ENCODE measurements at regions not wholly inside any gene's neighbourhood (a gene's known extent, or its start where the extent isn't known, plus 50 kb on each side); places are given as distances from the start of the nearest gene placed in this dataset.

DNA sequence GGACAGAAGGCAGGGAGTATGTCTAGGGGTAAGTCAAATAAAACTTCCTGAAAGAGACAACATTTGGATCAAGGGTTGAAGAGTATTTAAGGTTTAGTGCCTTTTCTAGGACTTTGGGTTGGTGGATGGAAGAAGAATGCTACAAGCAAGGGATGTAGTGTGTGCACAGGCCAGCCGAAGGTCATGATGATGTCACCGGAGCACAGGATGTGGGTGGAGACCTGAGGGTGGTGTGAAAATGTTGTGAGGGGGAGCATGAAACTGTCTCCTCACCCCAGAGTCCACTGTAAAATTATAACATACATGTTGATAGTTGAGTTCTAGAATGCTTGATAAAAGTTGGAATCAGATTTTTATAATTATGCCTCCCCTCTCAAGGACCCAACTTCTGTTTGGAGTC, 553.3 kb upstream of the SGCD start:
- TF ChIP-seq, protein P1, sequence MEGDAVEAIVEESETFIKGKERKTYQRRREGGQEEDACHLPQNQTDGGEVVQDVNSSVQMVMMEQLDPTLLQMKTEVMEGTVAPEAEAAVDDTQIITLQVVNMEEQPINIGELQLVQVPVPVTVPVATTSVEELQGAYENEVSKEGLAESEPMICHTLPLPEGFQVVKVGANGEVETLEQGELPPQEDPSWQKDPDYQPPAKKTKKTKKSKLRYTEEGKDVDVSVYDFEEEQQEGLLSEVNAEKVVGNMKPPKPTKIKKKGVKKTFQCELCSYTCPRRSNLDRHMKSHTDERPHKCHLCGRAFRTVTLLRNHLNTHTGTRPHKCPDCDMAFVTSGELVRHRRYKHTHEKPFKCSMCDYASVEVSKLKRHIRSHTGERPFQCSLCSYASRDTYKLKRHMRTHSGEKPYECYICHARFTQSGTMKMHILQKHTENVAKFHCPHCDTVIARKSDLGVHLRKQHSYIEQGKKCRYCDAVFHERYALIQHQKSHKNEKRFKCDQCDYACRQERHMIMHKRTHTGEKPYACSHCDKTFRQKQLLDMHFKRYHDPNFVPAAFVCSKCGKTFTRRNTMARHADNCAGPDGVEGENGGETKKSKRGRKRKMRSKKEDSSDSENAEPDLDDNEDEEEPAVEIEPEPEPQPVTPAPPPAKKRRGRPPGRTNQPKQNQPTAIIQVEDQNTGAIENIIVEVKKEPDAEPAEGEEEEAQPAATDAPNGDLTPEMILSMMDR (IDR thresholded peaks at IDR 0.05 in 2 of 3, conservative IDR thresholded peaks at IDR 0.05 in 1 of 3; ENCODE audit: borderline replicate concordance in 1 of 3, insufficient read depth in 1 of 3, low read depth in 2 of 3, low read length in 2 of 3), result no peak
- TF ChIP-seq, protein P2, sequence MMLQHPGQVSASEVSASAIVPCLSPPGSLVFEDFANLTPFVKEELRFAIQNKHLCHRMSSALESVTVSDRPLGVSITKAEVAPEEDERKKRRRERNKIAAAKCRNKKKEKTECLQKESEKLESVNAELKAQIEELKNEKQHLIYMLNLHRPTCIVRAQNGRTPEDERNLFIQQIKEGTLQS (IDR thresholded peaks at IDR 0.05), result no peak
- no peak for TF ChIP-seq SP1 (IDR thresholded peaks at IDR 0.05; ENCODE audit: low read depth)
- TF ChIP-seq TCF7L2 (IDR thresholded peaks at IDR 0.05; ENCODE audit: borderline replicate concordance, extremely low read depth, insufficient read depth, insufficient read length), result no peak
- TF ChIP-seq EZH2 (IDR thresholded peaks at IDR 0.05), result no peak
- TF ChIP-seq, protein P3, sequence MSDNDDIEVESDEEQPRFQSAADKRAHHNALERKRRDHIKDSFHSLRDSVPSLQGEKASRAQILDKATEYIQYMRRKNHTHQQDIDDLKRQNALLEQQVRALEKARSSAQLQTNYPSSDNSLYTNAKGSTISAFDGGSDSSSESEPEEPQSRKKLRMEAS (IDR thresholded peaks at IDR 0.05), result no peak
- TF ChIP-seq, protein P4, sequence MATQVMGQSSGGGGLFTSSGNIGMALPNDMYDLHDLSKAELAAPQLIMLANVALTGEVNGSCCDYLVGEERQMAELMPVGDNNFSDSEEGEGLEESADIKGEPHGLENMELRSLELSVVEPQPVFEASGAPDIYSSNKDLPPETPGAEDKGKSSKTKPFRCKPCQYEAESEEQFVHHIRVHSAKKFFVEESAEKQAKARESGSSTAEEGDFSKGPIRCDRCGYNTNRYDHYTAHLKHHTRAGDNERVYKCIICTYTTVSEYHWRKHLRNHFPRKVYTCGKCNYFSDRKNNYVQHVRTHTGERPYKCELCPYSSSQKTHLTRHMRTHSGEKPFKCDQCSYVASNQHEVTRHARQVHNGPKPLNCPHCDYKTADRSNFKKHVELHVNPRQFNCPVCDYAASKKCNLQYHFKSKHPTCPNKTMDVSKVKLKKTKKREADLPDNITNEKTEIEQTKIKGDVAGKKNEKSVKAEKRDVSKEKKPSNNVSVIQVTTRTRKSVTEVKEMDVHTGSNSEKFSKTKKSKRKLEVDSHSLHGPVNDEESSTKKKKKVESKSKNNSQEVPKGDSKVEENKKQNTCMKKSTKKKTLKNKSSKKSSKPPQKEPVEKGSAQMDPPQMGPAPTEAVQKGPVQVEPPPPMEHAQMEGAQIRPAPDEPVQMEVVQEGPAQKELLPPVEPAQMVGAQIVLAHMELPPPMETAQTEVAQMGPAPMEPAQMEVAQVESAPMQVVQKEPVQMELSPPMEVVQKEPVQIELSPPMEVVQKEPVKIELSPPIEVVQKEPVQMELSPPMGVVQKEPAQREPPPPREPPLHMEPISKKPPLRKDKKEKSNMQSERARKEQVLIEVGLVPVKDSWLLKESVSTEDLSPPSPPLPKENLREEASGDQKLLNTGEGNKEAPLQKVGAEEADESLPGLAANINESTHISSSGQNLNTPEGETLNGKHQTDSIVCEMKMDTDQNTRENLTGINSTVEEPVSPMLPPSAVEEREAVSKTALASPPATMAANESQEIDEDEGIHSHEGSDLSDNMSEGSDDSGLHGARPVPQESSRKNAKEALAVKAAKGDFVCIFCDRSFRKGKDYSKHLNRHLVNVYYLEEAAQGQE (IDR thresholded peaks at IDR 0.05; ENCODE audit: low read depth), result no peak
